GM12878 (cell line): ENCODE measurements at regions not wholly inside any gene's neighbourhood (a gene's known extent, or its start where the extent isn't known, plus 50 kb on each side); places are given as distances from the start of the nearest gene placed in this dataset.

Experiments used
- ATAC-seq: fragments of 200-7000 bp; cut with Tn5 transposase; 3 replicates; pipeline ENCODE4 v1.9.1; 2020; ENCODE audit warnings: mild to moderate bottlenecking, moderate library complexity
- BruUV-seq: library from RNA; stranded (reverse); fragments of 400-500 nt; replicated peaks from 2 replicates; lab custom pipeline; 2021; lab: Mats Ljungman, UMichigan
- CTCF ChIA-PET: fragments of 300-600 bp; sonication (Branson Sonifier 250); formaldehyde crosslinking; extraction: SDS; loops from one replicate; lab custom pipeline; 2021; ENCODE audit warnings: inconsistent platforms; lab: Yijun Ruan, JAX
- POLR2A ChIA-PET: fragments of 350-600 bp; formaldehyde crosslinking; extraction: SDS; loops from one replicate; lab custom pipeline; 2021; ENCODE audit warnings: inconsistent platforms; lab: Charles Lee
- RAD21 ChIA-PET: fragments of 300-600 bp; sonication (Branson Sonifier 250); formaldehyde crosslinking; loops from one replicate; lab custom pipeline; 2023; ENCODE audit warnings: antibody characterized with exemption; ENCODE audit not compliant: unreplicated experiment; lab: Charles Lee
- SMC1A ChIA-PET: fragments of 300-600 bp; sonication (Branson Sonifier 250); formaldehyde crosslinking; loops from one replicate; lab custom pipeline; 2023; ENCODE audit not compliant: unreplicated experiment, uncharacterized antibody; lab: Charles Lee
- DNase-seq: peaks from one replicate; pipeline ENCODE4 v3.0.0-alpha.2; 2011; ENCODE audit warnings: low read depth, low spot score
- FAIRE-seq: peaks from 3 replicates; lab custom pipeline; 2011; peaks lifted over from hg19 to GRCh38; lab: Jason Lieb, UNC
- H2AFZ ChIP-seq: 2 replicates; pipeline ENCODE4 v1.6.0; 2011; ENCODE audit warnings: low read depth, low read length, control low read depth; ENCODE audit not compliant: control insufficient read depth
- H3K27ac ChIP-seq: 2 replicates; pipeline ENCODE4 v1.5.1; 2011; ENCODE audit warnings: control low read depth; ENCODE audit not compliant: control insufficient read depth, insufficient read depth
- H3K27me3 ChIP-seq, 2 experiments: replicated peaks in 1 of 2; 2 replicates each; pipeline versions ENCODE4 v1.6.0 to v1.6.1; 2011; ENCODE audit warnings: low read length in 1 of 2; ENCODE audit not compliant: control insufficient read depth in 2 of 2, insufficient read depth in 2 of 2
- H3K36me3 ChIP-seq, 2 experiments: 2 replicates each; pipeline ENCODE4 v1.5.1; 2011; ENCODE audit warnings: low read length in 1 of 2; ENCODE audit not compliant: control insufficient read depth in 2 of 2, insufficient read depth in 2 of 2
- H3K4me1 ChIP-seq: 2 replicates; pipeline ENCODE4 v1.6.1; 2011; ENCODE audit warnings: mild to moderate bottlenecking, low read length, moderate library complexity, mixed read lengths; ENCODE audit not compliant: control insufficient read depth, insufficient read depth
- H3K4me2 ChIP-seq: 2 replicates; pipeline ENCODE4 v1.6.0; 2011; ENCODE audit warnings: control low read depth; ENCODE audit not compliant: control insufficient read depth, insufficient read depth
- H3K4me3 ChIP-seq: fragments of 200-600 bp; sonication (generic); 2 replicates; pipeline ENCODE4 v1.5.1; 2016
- H3K79me2 ChIP-seq: 2 replicates; pipeline ENCODE4 v1.6.0; 2011; ENCODE audit warnings: low read length; ENCODE audit not compliant: control insufficient read depth, insufficient read depth
- H3K9ac ChIP-seq: 2 replicates; pipeline ENCODE4 v1.8.0; 2011; ENCODE audit warnings: low read length, control low read depth, mixed read lengths; ENCODE audit not compliant: control insufficient read depth, insufficient read depth
- H3K9me3 ChIP-seq: replicated peaks from 3 replicates; pipeline ENCODE4 v1.5.1; 2011; ENCODE audit warnings: mild to moderate bottlenecking, low read length; ENCODE audit not compliant: control insufficient read depth, insufficient read depth
- H4K20me1 ChIP-seq: 2 replicates; pipeline ENCODE4 v1.6.0; 2011; ENCODE audit not compliant: control insufficient read depth, insufficient read depth
- CBX3 ChIP-seq: fragments of 200-600 bp; sonication (generic); IDR thresholded peaks from 2 replicates; pipeline ENCODE4 v1.6.1; 2016; ENCODE audit warnings: low read depth, borderline replicate concordance
- FOS ChIP-seq: IDR thresholded peaks from 3 replicates; pipeline ENCODE4 v1.6.1; 2011; ENCODE audit warnings: borderline replicate concordance; ENCODE audit not compliant: insufficient read length; ENCODE audit errors: extremely low read depth
- GABPA ChIP-seq: IDR thresholded peaks from 2 replicates; pipeline ENCODE4 v1.6.1; 2014; ENCODE audit warnings: antibody characterized with exemption, low read depth, mild to moderate bottlenecking, inconsistent platforms
- IKZF1 ChIP-seq: fragments of 450-650 bp; conservative IDR thresholded peaks from 2 replicates; pipeline ENCODE4 v1.6.1; 2017; ENCODE audit warnings: antibody characterized with exemption, mild to moderate bottlenecking
- IRF4 ChIP-seq: IDR thresholded peaks from 2 replicates; pipeline ENCODE4 v1.6.1; 2011; ENCODE audit warnings: low read depth, low read length
- NBN ChIP-seq: fragments of 450-650 bp; IDR thresholded peaks from 2 replicates; pipeline ENCODE4 v1.6.1; 2016
- NR2C1 ChIP-seq: fragments of 450-650 bp; IDR thresholded peaks from 2 replicates; pipeline ENCODE4 v1.6.1; 2017; ENCODE audit warnings: antibody characterized with exemption, mild to moderate bottlenecking, moderate library complexity
- PAX5 ChIP-seq: IDR thresholded peaks from 2 replicates; pipeline ENCODE4 v1.6.1; 2011; ENCODE audit warnings: low read depth, low read length, borderline replicate concordance
- PML ChIP-seq: IDR thresholded peaks from 2 replicates; pipeline ENCODE4 v1.6.1; 2012; ENCODE audit warnings: low read length, inconsistent platforms
- RAD51 ChIP-seq: fragments of 450-650 bp; IDR thresholded peaks from 2 replicates; pipeline ENCODE4 v1.6.1; 2016; ENCODE audit warnings: moderate library complexity, mild to moderate bottlenecking, inconsistent platforms
- SMARCA5 ChIP-seq: fragments of 450-650 bp; IDR thresholded peaks from 2 replicates; pipeline ENCODE4 v1.6.1; 2017; ENCODE audit warnings: mild to moderate bottlenecking
- ZBED1 ChIP-seq: IDR thresholded peaks from 2 replicates; pipeline ENCODE4 v1.6.1; 2016; ENCODE audit warnings: borderline replicate concordance
- WGBS: methylation state at CpG from one replicate; pipeline ENCODE4 v1.1.6; 2016; ENCODE audit warnings: low lambda C conversion rate; ENCODE audit not compliant: insufficient replicate concordance, insufficient coverage; ENCODE audit errors: missing lambda C conversion rate; 5-methylcytosine and 5-hydroxymethylcytosine counted together
- in situ Hi-C: fragments of 300-500 bp; cut with MboI; formaldehyde crosslinking; loops from 9 replicates; pipeline ENCODE4 v1.14.3; 2018; ENCODE audit warnings: mixed read lengths
- intact Hi-C: fragments of 100-400 bp; cut with micrococcal nuclease; formaldehyde crosslinking; loops from one replicate; pipeline ENCODE4 v1.14.2; 2022; ENCODE audit not compliant: unreplicated experiment
- TF ChIP-seq, protein P1 (sequence below): IDR thresholded peaks from 2 replicates; pipeline ENCODE4 v1.6.1; 2012; ENCODE audit warnings: low read depth, low read length, improper control_type of control experiment
- TF ChIP-seq, protein P2 (sequence below): fragments of 450-650 bp; IDR thresholded peaks from 2 replicates; pipeline ENCODE4 v1.6.1; 2018; ENCODE audit warnings: mild to moderate bottlenecking, low read depth, moderate library complexity; ENCODE audit not compliant: partially characterized antibody
- TF ChIP-seq, protein P3 (sequence below): IDR thresholded peaks from 2 replicates; pipeline ENCODE4 v1.6.1; 2011; ENCODE audit warnings: low read depth, low read length, improper control_type of control experiment, borderline replicate concordance

DNA sequence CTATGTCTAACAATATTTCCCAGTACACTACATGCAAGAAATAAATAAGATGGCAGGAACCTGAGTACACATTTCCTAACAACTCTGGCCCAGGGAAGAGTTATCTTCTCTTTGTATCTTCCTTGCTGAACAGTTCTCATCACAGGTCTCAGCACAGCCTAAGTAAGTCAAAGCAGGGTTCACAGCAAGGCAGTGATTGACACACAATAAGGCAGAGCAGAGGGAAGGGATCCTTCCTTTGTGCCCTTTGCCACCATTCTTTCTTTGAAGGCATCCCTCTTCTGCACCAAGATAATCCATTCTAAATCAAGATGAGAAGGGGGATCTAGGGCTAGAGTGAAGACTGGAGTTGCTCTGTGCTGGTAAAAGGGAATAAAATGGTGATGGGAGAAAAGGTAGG, 73.4 kb upstream of the TRPC4 start:
- CTCF ChIA-PET: no interaction called here
- Histone ChIP-seq H3K27me3 (no peaks in the 10 kb centered on the region), H2AFZ (no peak overlapping the region)

DNA sequence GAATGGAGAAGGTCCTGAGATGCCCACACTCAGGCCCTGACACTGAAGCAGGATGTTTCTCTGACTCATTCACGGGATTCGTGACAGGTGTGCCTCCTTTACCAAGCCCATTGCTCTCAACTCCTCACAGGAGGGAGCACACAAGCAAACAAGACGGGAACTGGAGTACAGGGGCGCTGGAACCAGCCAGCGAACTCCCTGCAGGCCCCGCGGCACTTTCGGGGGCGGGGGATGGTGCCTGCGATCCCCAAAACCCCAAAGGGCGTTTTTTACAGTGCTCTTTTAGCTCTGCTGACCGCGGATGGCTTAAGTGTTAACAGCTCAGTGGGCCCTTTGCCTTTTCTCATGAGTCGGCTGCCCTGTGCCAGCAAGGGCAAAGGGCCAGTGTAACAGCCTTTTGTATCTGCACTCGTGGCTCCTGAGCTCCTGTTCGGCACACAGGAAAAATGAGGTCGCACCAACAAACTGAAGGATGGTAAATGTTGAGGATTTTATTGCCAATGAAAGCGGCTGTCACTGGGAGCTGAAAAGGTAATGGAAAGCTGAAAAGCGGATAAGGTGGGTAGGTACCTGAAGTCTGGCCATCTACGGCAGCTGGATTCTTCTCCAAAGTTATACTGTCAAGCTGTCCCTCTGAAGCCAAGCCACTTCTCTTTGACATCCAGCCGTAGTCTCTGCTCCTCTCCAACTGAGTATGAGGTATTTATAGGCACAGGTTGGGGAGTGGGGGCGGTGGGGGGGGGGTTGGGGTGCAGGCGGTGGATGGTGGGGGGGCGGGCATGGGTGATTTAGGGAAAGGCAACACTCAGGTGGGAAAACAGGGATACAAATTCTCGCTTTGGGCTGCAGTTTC, 65.0 kb upstream of the TRPC4 start:
- H3K4me1 ChIP-seq: no peaks in the 10 kb centered on the region
- no peaks in the 10 kb centered on the region for H4K20me1 ChIP-seq
- H3K4me2 ChIP-seq: no peak overlapping the region
- in situ Hi-C loops: no loop called here
- H2AFZ ChIP-seq: no peak overlapping the region
- CTCF ChIA-PET: no interaction called here
- no TSS peak for BruUV-seq
- DNase-seq (no peak), FAIRE-seq (no peak), ATAC-seq (no peak)
- H3K9me3 ChIP-seq: no peaks in the 10 kb centered on the region
- H3K9ac ChIP-seq: no peak overlapping the region
- 35% methylated on average over 22 of the region's 25 CpGs for WGBS
- H3K79me2 ChIP-seq: no peaks in the 10 kb centered on the region
- no peak overlapping the region for H3K4me3 ChIP-seq
- intact Hi-C loops: no loop called here
- H3K27ac ChIP-seq: no peak overlapping the region
- RAD21 ChIA-PET: no interaction called here
- POLR2A ChIA-PET: no interaction called here
- no peaks in the 10 kb centered on the region for H3K27me3 ChIP-seq
- SMC1A ChIA-PET: no interaction called here
- no peaks in the 10 kb centered on the region for H3K36me3 ChIP-seq
- TF ChIP-seq IRF4 (no peak), IKZF1 (no peak), CBX3 (no peak), RAD51 (no peak)
- TF ChIP-seq, protein P1, sequence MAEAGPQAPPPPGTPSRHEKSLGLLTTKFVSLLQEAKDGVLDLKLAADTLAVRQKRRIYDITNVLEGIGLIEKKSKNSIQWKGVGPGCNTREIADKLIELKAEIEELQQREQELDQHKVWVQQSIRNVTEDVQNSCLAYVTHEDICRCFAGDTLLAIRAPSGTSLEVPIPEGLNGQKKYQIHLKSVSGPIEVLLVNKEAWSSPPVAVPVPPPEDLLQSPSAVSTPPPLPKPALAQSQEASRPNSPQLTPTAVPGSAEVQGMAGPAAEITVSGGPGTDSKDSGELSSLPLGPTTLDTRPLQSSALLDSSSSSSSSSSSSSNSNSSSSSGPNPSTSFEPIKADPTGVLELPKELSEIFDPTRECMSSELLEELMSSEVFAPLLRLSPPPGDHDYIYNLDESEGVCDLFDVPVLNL: no peak
- TF ChIP-seq, protein P2, sequence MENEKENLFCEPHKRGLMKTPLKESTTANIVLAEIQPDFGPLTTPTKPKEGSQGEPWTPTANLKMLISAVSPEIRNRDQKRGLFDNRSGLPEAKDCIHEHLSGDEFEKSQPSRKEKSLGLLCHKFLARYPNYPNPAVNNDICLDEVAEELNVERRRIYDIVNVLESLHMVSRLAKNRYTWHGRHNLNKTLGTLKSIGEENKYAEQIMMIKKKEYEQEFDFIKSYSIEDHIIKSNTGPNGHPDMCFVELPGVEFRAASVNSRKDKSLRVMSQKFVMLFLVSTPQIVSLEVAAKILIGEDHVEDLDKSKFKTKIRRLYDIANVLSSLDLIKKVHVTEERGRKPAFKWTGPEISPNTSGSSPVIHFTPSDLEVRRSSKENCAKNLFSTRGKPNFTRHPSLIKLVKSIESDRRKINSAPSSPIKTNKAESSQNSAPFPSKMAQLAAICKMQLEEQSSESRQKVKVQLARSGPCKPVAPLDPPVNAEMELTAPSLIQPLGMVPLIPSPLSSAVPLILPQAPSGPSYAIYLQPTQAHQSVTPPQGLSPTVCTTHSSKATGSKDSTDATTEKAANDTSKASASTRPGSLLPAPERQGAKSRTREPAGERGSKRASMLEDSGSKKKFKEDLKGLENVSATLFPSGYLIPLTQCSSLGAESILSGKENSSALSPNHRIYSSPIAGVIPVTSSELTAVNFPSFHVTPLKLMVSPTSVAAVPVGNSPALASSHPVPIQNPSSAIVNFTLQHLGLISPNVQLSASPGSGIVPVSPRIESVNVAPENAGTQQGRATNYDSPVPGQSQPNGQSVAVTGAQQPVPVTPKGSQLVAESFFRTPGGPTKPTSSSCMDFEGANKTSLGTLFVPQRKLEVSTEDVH: no peak

More for the DNA sequence above, 73.4 kb upstream of the TRPC4 start:
- H3K79me2 ChIP-seq: no peaks in the 10 kb centered on the region
- no peaks in the 10 kb centered on the region for H3K9me3 ChIP-seq
- no peak for DNase-seq
- H3K27ac ChIP-seq: no peak overlapping the region
- no peak for TF ChIP-seq NR2C1
- no peak for TF ChIP-seq SMARCA5
- no peak for TF ChIP-seq FOS
- TF ChIP-seq PAX5: no peak
- TF ChIP-seq PML: no peak
- TF ChIP-seq, protein P3, sequence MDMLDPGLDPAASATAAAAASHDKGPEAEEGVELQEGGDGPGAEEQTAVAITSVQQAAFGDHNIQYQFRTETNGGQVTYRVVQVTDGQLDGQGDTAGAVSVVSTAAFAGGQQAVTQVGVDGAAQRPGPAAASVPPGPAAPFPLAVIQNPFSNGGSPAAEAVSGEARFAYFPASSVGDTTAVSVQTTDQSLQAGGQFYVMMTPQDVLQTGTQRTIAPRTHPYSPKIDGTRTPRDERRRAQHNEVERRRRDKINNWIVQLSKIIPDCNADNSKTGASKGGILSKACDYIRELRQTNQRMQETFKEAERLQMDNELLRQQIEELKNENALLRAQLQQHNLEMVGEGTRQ: no peak
- TF ChIP-seq NBN: no peak
- no peak for TF ChIP-seq GABPA
- no peak for TF ChIP-seq ZBED1
- BruUV-seq: no TSS peak
- ChIA-PET POLR2A (no interaction called here), RAD21 (no interaction called here), SMC1A (no interaction called here)
- no peak overlapping the region for H3K4me3 ChIP-seq
- no peaks in the 10 kb centered on the region for H4K20me1 ChIP-seq
- FAIRE-seq: no peak
- ATAC-seq: no peak
- H3K4me1 ChIP-seq: no peaks in the 10 kb centered on the region
- intact Hi-C loops: no loop called here
- no peak overlapping the region for H3K4me2 ChIP-seq
- no peak overlapping the region for H3K9ac ChIP-seq
- no peaks in the 10 kb centered on the region for H3K36me3 ChIP-seq
- in situ Hi-C loops: no loop called here
